ENCODE measurements at regions not wholly inside any gene's neighbourhood (a gene's known extent, or its start where the extent isn't known, plus 50 kb on each side); places are given as distances from the start of the nearest gene placed in this dataset.
A peak's percentile ranks its signal among the peaks of the same experiment; 100 is the strongest.
"Not testable (repeated sequence)": the region's sequence is repeated elsewhere in the genome, so short reads cannot be mapped to it uniquely, and the experiment has no call there.

DNA sequence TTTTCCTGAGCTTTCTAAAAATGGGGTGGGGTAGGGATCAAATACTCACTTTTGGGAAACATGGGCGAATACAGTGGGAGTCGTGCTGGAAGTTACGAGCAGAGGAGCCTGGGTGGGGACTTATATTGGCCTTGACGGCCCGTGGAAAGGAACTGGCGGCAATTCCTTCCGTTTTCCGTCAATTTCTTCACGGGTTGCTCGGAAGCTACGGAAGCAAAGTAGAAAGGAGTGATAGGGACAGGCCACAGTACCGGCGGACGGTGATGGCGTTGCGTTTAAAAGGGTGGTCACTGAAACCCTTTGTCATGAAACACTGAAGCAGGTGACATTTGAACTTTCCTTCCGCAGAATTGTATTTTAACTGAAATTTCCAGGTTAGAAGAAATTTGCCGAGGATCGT lies 505.0 kb downstream of the PRIM2 start:
- not testable (repeated sequence) for H3K27ac Mint-ChIP-seq; DNase-seq (ENCODE audit: low spot score in 2 of 2); H3K4me1 Mint-ChIP-seq; H3K9me3 Mint-ChIP-seq; H3K36me3 Mint-ChIP-seq; H3K4me3 Mint-ChIP-seq; ATAC-seq

- Mint-ChIP-seq H3K9me3 (peaks cover 2% of the 10 kb centered on the region), H3K4me3 (no peak overlapping the region), H3K36me3 (no peaks in the 10 kb centered on the region), H3K4me1 (no peaks in the 10 kb centered on the region), H3K27ac (no peak overlapping the region)
- DNase-seq (ENCODE audit: low spot score in 2 of 2) (no peak), ATAC-seq (no peak)
Observed at GRCh38 chr6:57822896-57823358, 505.5 kb downstream of the PRIM2 start.

DNA sequence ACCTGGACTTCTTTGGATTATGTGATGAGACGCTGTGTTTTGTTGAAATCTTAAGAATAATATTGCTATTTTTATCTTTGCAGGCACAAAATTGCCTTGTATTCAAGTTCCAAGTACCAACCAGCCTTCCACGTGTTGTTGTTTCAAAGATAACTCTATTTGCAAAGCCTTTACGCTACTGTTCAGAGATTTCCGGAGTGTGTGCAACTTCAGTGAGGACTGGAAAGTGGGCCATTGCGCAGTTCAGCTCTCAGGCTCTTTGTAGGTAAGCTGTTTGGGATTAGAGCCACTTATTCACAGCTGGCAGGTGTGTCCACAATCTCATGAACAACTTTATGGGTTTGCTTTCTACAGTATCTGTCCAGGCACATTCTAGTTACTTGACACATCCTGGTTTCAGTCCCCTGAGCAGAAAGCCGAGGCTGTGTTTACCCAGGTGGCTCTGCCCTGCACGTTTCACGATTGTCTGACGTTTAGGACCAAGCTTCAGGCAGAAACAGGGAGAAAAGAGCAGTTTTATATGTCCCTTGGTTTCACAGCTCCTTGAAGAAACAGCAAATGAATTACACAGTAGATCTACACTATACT lies 520.3 kb downstream of the PRIM2 start:
- not testable (repeated sequence) for ATAC-seq; H3K9me3 Mint-ChIP-seq; H3K36me3 Mint-ChIP-seq; H3K4me1 Mint-ChIP-seq; H3K27ac Mint-ChIP-seq; H3K4me3 Mint-ChIP-seq; DNase-seq (ENCODE audit: low spot score in 2 of 2)

GRCh38 chr6:57841551-57841950 lies 524.1 kb downstream of the PRIM2 start:
- H3K9me3 Mint-ChIP-seq, ATAC-seq: not testable (repeated sequence)

DNA sequence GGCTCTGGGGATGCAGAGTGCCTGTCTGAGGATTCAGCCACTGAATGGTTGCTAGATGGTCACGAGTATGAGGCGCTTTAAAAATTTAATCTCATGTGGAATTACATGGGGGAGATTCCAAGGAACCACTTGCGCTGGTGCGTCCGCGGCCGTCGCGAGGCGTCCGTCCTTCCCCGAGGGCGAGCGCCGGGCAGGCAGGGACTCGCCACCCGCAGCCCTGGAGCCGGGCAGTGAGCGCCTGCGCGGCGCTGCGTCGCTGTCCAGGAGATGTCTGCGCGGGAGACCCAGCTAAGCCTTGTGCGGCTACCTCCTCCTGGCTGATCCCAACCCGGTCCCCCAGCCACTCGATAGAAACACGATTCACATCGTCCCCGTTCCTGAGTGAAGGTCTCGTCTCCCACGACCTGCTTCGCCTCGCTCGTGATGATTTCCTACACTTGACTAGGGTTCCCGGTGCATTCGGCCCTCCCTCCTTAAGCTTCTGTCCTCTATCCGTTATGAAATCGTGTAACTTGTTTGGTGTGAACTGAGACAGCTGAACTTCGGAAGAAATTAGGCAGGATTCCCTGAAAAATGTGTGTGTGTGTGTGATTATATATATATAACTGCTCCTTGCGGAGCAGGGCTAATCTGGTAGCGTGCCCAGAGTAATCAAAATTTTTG lies 536.4 kb downstream of the PRIM2 start:
- H3K36me3 Mint-ChIP-seq; H3K27ac Mint-ChIP-seq; H3K9me3 Mint-ChIP-seq; DNase-seq (ENCODE audit: low spot score in 2 of 2); ATAC-seq; H3K4me3 Mint-ChIP-seq; H3K4me1 Mint-ChIP-seq: not testable (repeated sequence)

More at GRCh38 chr6:57841551-57841950, 524.1 kb downstream of the PRIM2 start:
- DNase-seq (ENCODE audit: low spot score in 2 of 2); H3K4me3 Mint-ChIP-seq; H3K36me3 Mint-ChIP-seq; H3K27ac Mint-ChIP-seq; H3K4me1 Mint-ChIP-seq: not testable (repeated sequence)

DNA sequence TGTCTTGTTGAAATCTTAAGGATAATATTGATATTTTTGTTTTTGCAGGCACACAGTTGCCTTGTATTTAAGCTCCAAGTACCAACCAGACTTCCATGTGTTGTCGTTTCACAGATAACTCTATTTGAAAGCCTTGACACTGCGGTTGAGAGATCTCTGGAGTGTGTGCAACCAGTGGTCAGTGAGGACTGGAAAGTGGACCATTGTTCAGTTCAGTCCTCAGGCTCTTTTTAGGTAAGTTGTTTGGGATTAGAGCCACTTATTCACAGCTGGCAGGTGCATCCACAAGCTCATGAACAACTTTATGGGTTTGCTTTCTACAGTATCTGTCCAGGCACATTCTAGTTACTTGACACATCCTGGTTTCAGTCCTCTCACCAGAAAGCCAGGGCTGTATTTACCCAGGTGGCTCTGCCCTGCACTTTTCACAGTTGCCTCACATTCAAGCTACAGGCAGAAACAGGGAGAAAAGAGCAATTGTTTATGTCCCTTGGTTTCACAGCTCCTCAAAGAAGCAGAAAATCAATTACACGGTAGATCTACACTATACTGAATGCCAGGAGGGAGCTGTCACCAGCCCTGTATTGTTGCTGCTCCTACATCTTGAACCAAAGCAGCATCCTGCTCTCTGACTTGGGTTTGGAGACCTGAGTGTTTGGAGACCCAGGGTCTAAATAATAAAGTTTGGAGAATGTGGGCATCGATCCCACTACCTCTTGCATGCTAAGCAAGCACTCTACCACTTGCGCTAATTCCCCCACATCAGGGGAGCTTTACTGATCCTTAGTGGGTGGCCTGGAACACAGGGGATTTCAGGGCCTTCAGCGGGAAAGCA lies 543.3 kb downstream of the PRIM2 start:
- ATAC-seq, H3K4me3 Mint-ChIP-seq, H3K9me3 Mint-ChIP-seq: not testable (repeated sequence)

GRCh38 chr6:57870083-57870482 lies 552.7 kb downstream of the PRIM2 start:
- not testable (repeated sequence) for ATAC-seq; H3K9me3 Mint-ChIP-seq; H3K27ac Mint-ChIP-seq; DNase-seq (ENCODE audit: low spot score in 2 of 2); H3K4me3 Mint-ChIP-seq; H3K36me3 Mint-ChIP-seq; H3K4me1 Mint-ChIP-seq

More for the DNA sequence above, 543.3 kb downstream of the PRIM2 start:
- H3K36me3 Mint-ChIP-seq; DNase-seq (ENCODE audit: low spot score in 2 of 2); H3K27ac Mint-ChIP-seq; H3K4me1 Mint-ChIP-seq: not testable (repeated sequence)

DNA sequence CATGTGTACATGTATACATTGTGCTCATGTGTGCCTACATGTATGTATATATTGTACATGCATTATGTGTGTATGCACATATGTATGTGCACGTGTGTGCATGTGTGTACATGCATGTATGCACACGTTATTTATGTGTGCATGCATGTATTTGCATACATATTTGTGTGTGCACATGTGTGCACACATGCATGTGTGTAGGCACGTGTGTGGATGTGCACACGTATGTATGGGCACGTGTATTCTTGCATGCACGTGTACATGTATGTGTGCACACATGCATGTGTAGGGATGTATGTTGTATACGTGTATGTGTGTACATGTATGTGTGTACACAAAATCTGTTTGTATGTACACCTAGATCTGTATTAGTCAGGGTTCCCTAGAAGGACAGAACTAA lies 556.0 kb downstream of the PRIM2 start:
- not testable (repeated sequence) for H3K4me1 Mint-ChIP-seq, H3K9me3 Mint-ChIP-seq

GRCh38 chr6:57876659-57877058 lies 559.2 kb downstream of the PRIM2 start:
- H3K27ac Mint-ChIP-seq, result not testable (repeated sequence)

More for the DNA sequence above, 556.0 kb downstream of the PRIM2 start:
- not testable (repeated sequence) for H3K27ac Mint-ChIP-seq; DNase-seq (ENCODE audit: low spot score in 2 of 2); H3K4me3 Mint-ChIP-seq; H3K36me3 Mint-ChIP-seq; ATAC-seq

GRCh38 chr6:57877729-57878128 lies 560.3 kb downstream of the PRIM2 start:
- H3K36me3 Mint-ChIP-seq; H3K4me3 Mint-ChIP-seq; H3K27ac Mint-ChIP-seq; H3K9me3 Mint-ChIP-seq; DNase-seq (ENCODE audit: low spot score in 2 of 2); ATAC-seq; H3K4me1 Mint-ChIP-seq: not testable (repeated sequence)

More at GRCh38 chr6:57876659-57877058, 559.2 kb downstream of the PRIM2 start:
- H3K36me3 Mint-ChIP-seq; ATAC-seq; H3K4me1 Mint-ChIP-seq; H3K4me3 Mint-ChIP-seq; H3K9me3 Mint-ChIP-seq; DNase-seq (ENCODE audit: low spot score in 2 of 2): not testable (repeated sequence)

GRCh38 chr6:57878792-57879191 lies 561.4 kb downstream of the PRIM2 start:
- not testable (repeated sequence) for H3K4me3 Mint-ChIP-seq; DNase-seq (ENCODE audit: low spot score in 2 of 2); H3K36me3 Mint-ChIP-seq; H3K4me1 Mint-ChIP-seq; ATAC-seq; H3K27ac Mint-ChIP-seq; H3K9me3 Mint-ChIP-seq

DNA sequence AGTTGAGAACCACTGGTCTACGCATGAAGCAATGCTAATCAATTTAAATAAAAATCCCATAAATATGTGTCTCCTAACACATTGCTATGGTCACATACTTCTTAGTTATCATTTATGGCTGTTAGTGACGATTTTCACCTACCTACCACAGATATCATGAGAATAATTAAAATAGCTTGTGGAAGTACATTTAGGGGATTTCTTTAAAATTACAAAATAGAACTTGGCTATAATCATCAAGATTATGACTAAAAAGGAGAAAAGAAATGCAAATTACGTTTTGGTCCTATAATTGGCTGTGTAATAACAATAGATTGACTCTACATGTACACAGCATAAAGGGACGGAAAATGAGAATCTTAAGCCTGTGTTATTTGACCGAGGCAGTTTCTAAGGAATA lies 581.4 kb downstream of the PRIM2 start:
- ATAC-seq; H3K9me3 Mint-ChIP-seq; H3K36me3 Mint-ChIP-seq; H3K27ac Mint-ChIP-seq; DNase-seq (ENCODE audit: low spot score in 2 of 2); H3K4me1 Mint-ChIP-seq; H3K4me3 Mint-ChIP-seq: not testable (repeated sequence)

DNA sequence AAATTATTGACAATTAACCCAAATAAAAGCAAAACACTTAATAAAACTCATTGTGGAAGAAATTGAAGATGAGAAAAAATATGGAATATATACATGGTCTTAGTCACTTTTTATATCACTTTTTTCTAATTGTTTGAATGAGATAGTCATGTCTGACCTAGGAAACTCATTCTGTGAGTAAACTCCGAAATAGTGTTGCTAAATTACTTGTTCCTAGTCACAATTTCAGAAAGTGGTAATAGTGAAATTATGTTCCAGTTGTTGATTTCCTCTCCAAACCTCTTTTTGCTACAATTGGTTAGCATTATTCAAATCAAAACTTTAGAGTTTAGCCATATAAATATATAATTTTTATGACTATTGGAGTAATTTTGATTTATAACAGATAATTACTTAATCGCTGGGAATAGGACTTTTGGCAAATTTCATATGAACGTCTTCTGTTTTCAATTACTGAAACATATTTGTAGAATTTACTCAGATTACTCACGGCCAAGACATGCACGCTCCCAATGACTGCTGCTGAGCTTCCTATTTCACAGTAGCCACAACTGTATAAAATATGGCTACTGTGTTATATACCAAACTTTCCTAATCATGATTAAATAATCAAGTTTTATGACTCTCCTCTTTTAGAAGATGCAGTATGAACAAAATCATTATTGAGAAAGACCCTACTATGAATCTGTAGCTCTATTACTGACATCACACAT lies 583.4 kb downstream of the PRIM2 start:
- H3K9me3 Mint-ChIP-seq; DNase-seq (ENCODE audit: low spot score in 2 of 2); H3K4me1 Mint-ChIP-seq; H3K27ac Mint-ChIP-seq; H3K4me3 Mint-ChIP-seq; H3K36me3 Mint-ChIP-seq: not testable (repeated sequence)
- ATAC-seq, result peak; percentile 62

DNA sequence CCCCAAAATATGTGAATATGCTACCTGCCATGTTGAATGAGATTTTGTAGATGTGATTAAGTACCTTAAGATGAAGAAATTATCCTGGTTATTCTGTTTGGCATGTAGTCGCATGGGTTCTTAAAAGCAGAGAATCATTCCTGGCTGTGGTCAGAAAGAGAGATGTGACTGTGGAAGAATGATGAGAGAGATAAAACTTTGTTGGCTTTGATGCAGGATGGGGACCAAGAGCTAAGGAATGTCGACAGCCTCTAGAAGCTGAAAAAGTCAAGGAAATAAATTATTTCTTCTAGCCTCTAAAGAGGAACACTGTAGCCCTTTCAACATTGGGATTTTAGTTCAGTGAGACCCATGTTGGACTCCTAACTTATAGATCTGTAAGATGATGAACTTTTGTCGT lies 584.0 kb downstream of the PRIM2 start:
- not testable (repeated sequence) for H3K36me3 Mint-ChIP-seq; H3K4me3 Mint-ChIP-seq; ATAC-seq; H3K4me1 Mint-ChIP-seq; H3K9me3 Mint-ChIP-seq; H3K27ac Mint-ChIP-seq; DNase-seq (ENCODE audit: low spot score in 2 of 2)

DNA sequence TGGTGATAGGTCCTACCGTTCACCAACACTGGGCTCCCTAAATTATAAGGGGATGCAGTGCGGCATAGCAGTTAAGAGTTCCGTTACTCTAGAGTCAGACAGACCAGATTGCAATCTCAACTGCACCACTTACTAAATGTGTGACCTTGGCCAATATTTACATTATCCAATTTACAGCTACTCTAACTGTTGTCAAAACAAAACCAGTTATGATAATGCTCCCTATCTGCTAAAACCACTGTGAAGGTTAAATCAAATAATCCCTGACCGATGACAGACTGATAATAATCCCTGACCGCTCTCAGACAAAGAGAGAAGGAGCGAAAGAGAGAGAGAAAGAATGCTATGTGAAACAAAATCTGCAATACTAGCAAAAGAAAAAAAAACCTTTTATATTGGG lies 586.9 kb downstream of the PRIM2 start:
- H3K4me1 Mint-ChIP-seq; DNase-seq (ENCODE audit: low spot score in 2 of 2); H3K4me3 Mint-ChIP-seq; H3K36me3 Mint-ChIP-seq; H3K9me3 Mint-ChIP-seq; ATAC-seq; H3K27ac Mint-ChIP-seq: not testable (repeated sequence)

Data from stimulated activated effector memory CD8-positive, alpha-beta T cell treated with anti-CD3 and anti-CD28 coated beads, Interleukin-12 subunit alpha, Interleukin-12 subunit beta, amount 100 ng/mL, for 72 hours (primary cell).